SHP77 treated with DMSO at 0.1 percent for 48 hours (cell line): ENCODE measurements at regions not wholly inside any gene's neighbourhood (a gene's known extent, or its start where the extent isn't known, plus 50 kb on each side); places are given as distances from the start of the nearest gene placed in this dataset.
"Not testable (repeated sequence)": the region's sequence is repeated elsewhere in the genome, so short reads cannot be mapped to it uniquely, and the experiment has no call there.

Experiments used
- DNase-seq: peaks from one replicate; lab custom pipeline; 2025; lab: John Stamatoyannopoulos, UW

DNA sequence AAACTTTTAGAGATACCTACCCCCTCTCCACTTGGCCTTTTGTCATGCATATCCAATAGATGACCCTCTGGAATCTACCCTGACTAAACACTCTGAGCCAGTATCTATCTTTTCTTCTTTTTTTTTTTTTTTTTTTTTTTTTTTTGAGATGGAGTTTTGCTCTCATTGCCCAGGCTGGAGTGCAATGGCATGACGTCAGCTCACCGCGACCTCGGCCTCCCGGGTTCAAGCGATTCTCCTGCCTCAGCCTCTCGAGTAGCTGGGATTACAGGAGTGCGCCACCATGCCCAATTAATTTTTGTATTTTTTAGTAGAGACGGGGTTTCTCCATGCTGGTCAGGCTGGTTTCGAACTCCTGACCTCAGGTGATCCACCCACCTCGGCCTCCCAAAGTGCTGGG, 50.8 kb upstream of the GRIN2B start:
- DNase-seq, result not testable (repeated sequence)

DNA sequence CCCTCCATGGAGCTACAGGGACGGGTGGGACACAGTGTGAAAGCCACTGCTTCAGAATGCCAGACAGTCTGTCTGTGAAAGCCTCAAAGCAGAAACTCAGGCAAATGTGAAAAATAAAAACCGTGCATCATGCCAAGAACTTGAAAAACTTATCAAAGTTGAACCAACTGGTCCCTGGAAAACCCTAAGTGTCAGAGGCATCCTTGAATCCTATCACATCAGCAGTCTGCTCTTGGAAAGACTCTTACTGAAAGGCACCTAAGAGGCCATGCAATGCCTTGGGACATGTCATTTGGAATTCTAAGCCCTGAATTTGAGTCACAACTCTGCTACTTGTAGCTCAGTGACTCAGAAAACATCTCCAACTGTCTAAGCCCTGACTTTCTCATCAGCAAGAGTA, 62.4 kb upstream of the GRIN2B start:
- no peak for DNase-seq

- no peak for DNase-seq
Measured at GRCh38 chr12:14048941-14049545, 67.6 kb upstream of the GRIN2B start.

DNA sequence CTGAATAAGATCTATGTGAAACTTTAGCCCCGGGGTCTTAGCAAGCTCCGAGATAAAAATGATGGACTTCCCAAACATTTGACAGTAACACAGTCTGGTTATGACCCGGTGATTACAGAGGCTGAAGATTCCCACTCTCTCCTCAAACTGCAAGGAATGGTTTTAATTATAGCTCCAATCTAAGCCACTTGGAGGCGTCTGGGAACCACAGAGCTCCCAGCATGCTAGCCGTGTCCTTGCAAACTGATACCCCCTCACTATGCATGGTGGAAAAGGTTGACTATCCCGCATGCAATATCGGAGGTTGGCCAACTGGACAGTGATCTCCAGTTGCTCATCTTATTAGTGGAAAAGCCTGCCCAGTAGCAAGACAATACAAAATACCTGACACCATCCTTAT, 76.5 kb upstream of the GRIN2B start:
- DNase-seq, result no peak

- DNase-seq, result no peak
Measured at GRCh38 chr12:14058717-14059116, 77.3 kb upstream of the GRIN2B start.

- no peak for DNase-seq
Measured at GRCh38 chr12:14059548-14059947, 78.1 kb upstream of the GRIN2B start.

DNA sequence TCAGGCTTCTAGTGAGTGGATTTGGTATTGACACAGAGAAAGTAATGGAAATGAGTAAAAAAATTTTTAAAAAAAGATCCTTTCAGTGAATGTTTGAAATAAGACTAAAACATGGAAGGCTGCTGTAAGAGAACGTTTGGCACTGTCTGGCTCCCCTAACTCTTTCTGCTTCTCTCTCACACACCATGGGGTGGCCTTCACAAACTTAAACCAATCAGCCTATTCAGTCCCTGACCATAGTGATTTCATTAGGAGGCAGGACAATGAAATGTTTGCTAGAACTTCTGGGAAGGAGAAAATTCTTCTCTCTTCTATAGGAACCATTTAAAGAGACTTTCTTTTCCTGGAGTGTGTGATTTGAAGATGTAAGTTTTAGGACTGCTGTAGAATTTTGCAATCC, 84.2 kb upstream of the GRIN2B start:
- no peak for DNase-seq

- DNase-seq, result no peak
Measured at GRCh38 chr12:14066021-14066420, 84.6 kb upstream of the GRIN2B start.

GRCh38 chr12:14068961-14069360, 87.6 kb upstream of the GRIN2B start:
- DNase-seq, result no peak

GRCh38 chr12:14071833-14072232, 90.4 kb upstream of the GRIN2B start:
- no peak for DNase-seq

DNA sequence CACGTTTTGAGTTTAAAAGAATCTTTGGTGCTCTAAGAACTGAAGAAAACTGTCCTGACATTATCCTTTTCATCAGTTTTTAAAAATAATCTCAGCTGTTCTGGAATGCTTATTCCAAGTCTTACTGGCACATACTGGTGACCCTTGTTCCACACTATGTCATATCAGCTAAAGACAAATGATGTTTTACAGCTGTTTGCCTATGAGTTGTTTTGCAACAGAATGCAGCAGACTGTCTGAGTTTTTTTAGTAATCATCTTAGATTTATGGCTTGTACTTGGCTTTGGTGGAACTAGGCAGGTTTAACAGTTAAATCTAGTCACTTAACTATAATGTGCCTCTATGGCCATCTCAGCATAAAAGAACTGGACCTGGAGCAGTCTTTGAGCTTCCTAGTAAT, 91.6 kb upstream of the GRIN2B start:
- DNase-seq, result no peak

GRCh38 chr12:14075797-14076393, 94.5 kb upstream of the GRIN2B start:
- no peak for DNase-seq

- DNase-seq, result no peak
Measured at GRCh38 chr12:14076538-14076937, 95.1 kb upstream of the GRIN2B start.

GRCh38 chr12:14086838-14087237, 105.4 kb upstream of the GRIN2B start:
- DNase-seq, result no peak

- no peak for DNase-seq
Measured at GRCh38 chr12:14099994-14100393, 118.6 kb upstream of the GRIN2B start.

DNA sequence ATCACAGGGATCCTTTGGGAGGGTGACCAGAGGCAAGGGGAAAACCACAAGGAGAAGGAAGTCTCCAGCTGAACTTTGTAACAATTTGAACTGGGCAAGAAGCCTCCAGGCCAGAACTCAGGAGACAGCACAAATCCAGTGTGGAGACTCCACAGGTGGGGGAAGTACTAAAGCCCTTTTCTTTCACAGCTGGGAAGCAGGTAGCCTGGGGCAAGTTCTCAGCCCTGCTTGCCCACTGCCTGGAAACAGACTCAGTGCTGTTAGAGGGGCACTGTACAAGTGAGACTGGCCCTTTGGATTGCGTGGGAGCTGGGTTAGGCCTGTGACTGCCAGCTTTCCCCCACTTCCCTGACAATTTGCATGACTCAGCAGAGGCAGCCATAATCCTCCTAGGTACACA, 120.2 kb upstream of the GRIN2B start:
- not testable (repeated sequence) for DNase-seq

GRCh38 chr12:14111230-14111865, 129.9 kb upstream of the GRIN2B start:
- no peak for DNase-seq

- DNase-seq, result no peak
Measured at GRCh38 chr12:14113031-14113430, 131.6 kb upstream of the GRIN2B start.

DNA sequence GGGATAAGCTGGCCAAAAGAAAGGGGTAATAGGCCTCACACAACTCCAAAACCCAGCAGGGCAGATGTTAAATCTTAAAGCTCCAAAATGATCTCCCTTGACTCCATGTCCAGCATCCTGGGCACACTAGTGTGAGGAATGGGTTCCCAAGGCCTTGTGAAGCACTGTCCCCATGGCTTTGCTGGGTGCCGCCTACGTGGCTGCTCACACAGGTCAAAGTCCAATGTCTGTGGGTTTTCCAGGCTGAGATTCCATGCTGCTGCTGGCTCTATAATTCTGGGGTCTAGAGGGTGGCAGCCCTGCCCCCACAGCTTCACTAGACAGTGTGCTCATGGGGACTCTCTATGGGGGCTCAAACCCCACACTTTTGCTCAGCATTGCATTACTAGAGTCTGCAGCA, 145.3 kb upstream of the GRIN2B start:
- DNase-seq, result no peak

GRCh38 chr12:14129611-14130195, 148.3 kb upstream of the GRIN2B start:
- no peak for DNase-seq

DNA sequence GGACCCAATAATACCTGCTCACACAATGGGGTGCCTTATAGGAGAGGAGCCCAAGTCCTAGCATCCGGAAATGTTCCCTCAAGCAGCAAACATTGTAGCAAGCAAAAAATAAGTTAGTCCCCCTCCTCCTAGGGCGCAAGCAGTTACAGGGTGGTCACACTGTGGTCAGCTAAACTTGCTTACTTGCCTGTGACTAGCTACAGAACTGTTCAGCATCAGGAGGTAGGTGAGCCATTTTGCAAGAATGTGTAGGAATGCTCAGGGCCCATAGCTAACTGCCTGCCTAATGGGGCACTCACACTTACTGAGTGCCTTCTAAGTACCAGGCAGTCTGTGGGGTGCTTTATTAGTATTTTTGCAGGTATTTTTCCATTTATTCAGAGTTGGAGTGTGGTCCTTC, 154.6 kb upstream of the GRIN2B start:
- no peak for DNase-seq

DNA sequence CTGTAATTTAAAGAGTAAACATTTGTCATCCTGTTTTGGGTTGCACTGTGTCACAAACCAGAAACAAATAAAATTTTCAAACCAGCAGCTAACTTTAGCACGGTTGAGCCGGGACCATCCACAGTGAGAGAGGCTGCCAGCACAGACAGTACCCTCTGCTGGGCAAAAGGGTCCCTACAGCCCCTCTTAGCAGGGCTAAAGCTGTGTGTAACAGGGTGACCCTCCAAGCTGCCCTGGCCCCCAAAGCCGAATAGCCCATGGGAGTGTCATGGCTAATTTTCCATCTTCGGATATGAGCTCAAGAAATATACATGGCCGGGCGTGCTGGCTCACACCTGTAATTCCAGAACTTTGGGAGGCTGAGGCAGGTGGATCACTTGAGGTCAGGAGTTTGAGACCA, 157.1 kb upstream of the GRIN2B start:
- no peak for DNase-seq

DNA sequence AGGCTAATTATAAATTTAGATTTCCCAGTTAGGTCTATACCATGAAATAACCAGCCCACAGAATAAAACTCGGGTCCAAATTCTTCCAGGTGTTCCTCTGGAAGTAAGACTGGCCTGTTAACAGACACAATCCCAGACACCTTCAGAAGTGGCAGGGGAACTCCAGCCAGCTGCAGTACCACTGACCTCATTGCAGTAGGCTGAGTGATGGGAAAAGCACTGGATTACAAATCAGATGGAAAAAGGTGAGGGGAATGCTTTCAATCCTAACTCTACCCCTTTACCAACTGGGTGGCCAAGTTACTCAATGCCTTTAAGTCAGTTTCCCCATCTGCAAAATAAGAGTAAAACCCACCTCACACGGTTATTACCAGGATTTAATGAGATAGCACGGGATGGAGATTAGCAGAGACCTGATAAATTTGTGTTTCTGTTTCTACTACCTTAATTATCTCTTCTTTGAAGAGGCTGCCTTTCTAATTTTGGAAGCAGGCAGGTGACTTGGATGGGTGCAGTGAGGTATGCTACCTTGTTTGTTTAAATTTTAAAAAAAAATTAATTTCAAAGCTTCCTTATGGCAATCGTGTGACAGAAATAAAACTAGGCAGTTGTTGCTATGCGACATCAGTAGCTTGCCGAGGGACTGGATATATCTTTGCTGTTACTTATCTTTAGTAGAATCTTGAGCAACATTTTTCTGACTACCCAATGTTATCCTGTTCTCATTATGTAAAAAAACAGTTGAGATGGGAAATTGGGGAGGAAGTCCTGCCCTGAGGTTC, 167.3 kb upstream of the GRIN2B start:
- DNase-seq, result no peak
